LHCN-M2 (cell line): ENCODE measurements at regions not wholly inside any gene's neighbourhood (a gene's known extent, or its start where the extent isn't known, plus 50 kb on each side); places are given as distances from the start of the nearest gene placed in this dataset.
"Not testable (repeated sequence)": the region's sequence is repeated elsewhere in the genome, so short reads cannot be mapped to it uniquely, and the experiment has no call there.

Source experiments
- DNase-seq: peaks from one replicate; pipeline ENCODE4 v3.0.0-alpha.2; 2012; ENCODE audit warnings: low read depth

- no peak for DNase-seq
Measured at GRCh38 chr10:33009244-33010131, 51.5 kb upstream of the ITGB1 start.

GRCh38 chr10:33008499-33009243 lies 50.6 kb upstream of the ITGB1 start:
- DNase-seq: peak; percentile 80

GRCh38 chr10:33007731-33008381 lies 49.8 kb upstream of the ITGB1 start:
- DNase-seq: not testable (repeated sequence)
